PC-3 (cell line): ENCODE measurements at regions not wholly inside any gene's neighbourhood (a gene's known extent, or its start where the extent isn't known, plus 50 kb on each side); places are given as distances from the start of the nearest gene placed in this dataset.

ENCODE experiments used
- ATAC-seq: fragments of 200-7000 bp; cut with Tn5 transposase; 2 replicates; pipeline ENCODE4 v1.9.1; 2020; ENCODE audit warnings: mild to moderate bottlenecking, moderate library complexity
- BruUV-seq: library from RNA; stranded (reverse); fragments of 400-500 nt; replicated peaks from 2 replicates; lab custom pipeline; 2021; lab: Mats Ljungman, UMichigan
- CTCF ChIA-PET: fragments of 300-600 bp; sonication (Branson Sonifier 250); formaldehyde crosslinking; loops from one replicate; lab custom pipeline; 2022; ENCODE audit warnings: antibody characterized with exemption; lab: Charles Lee
- POLR2A ChIA-PET: fragments of 300-600 bp; sonication (Branson Sonifier 250); formaldehyde crosslinking; loops from one replicate; lab custom pipeline; 2022; ENCODE audit warnings: antibody characterized with exemption; ENCODE audit not compliant: unreplicated experiment; lab: Charles Lee
- DNase-seq: peaks from one replicate; pipeline ENCODE4 v3.0.0-alpha.2; 2015
- H2AFZ ChIP-seq: fragments of 300-600 bp; sonication (generic); 2 replicates; pipeline ENCODE4 v1.6.0; 2016; ENCODE audit warnings: antibody characterized with exemption, low read length
- H3F3A ChIP-seq: fragments of 300-600 bp; sonication (generic); one replicate; pipeline ENCODE4 v1.6.0; 2017; ENCODE audit warnings: antibody characterized with exemption, low read length, control low read depth, mild to moderate bottlenecking; ENCODE audit not compliant: unreplicated experiment
- H3K27ac ChIP-seq: fragments of 300-600 bp; sonication (generic); 2 replicates; pipeline ENCODE4 v1.5.1; 2016; ENCODE audit warnings: mild to moderate bottlenecking, low read length
- H3K27me3 ChIP-seq: fragments of 300-600 bp; sonication (generic); 2 replicates; pipeline ENCODE4 v1.6.1; 2016; ENCODE audit warnings: low read length, mixed read lengths
- H3K36me3 ChIP-seq: fragments of 300-600 bp; sonication (generic); 2 replicates; pipeline ENCODE4 v1.6.1; 2016; ENCODE audit warnings: low read depth, mixed run types, low read length, mixed read lengths
- H3K4me1 ChIP-seq: fragments of 300-600 bp; sonication (generic); 2 replicates; pipeline ENCODE4 v1.5.1; 2016; ENCODE audit warnings: low read length; ENCODE audit not compliant: insufficient read depth
- H3K4me2 ChIP-seq: fragments of 300-600 bp; sonication (generic); 2 replicates; pipeline ENCODE4 v1.6.0; 2016; ENCODE audit warnings: low read length
- H3K4me3 ChIP-seq: fragments of 300-600 bp; sonication (generic); 2 replicates; pipeline ENCODE4 v1.5.1; 2016; ENCODE audit warnings: mild to moderate bottlenecking, low read length, mixed read lengths
- H3K79me2 ChIP-seq: fragments of 300-600 bp; sonication (generic); 2 replicates; pipeline ENCODE4 v1.6.1; 2017; ENCODE audit warnings: low read length, mixed read lengths
- H3K9ac ChIP-seq: fragments of 300-600 bp; sonication (generic); 2 replicates; pipeline ENCODE4 v1.6.0; 2016; ENCODE audit warnings: mild to moderate bottlenecking, low read length
- H3K9me2 ChIP-seq: fragments of 300-600 bp; sonication (generic); replicated peaks from 2 replicates; pipeline ENCODE4 v1.6.1; 2016; ENCODE audit warnings: mixed run types, low read length, mixed read lengths
- H3K9me3 ChIP-seq: fragments of 300-600 bp; sonication (generic); 2 replicates; pipeline ENCODE4 v1.6.1; 2016; ENCODE audit warnings: low read length, mixed read lengths
- H4K20me1 ChIP-seq: fragments of 300-600 bp; sonication (generic); 2 replicates; pipeline ENCODE4 v1.6.1; 2016; ENCODE audit warnings: low read length, mixed read lengths
- CTCF ChIP-seq: fragments of 300-600 bp; sonication (generic); conservative IDR thresholded peaks from 2 replicates; pipeline ENCODE4 v1.5.1; 2017; ENCODE audit warnings: antibody characterized with exemption, low read depth, mild to moderate bottlenecking, low read length
- EZH2 ChIP-seq: fragments of 300-600 bp; sonication (generic); IDR thresholded peaks from one replicate; pipeline ENCODE4 v1.6.1; 2017; ENCODE audit warnings: antibody characterized with exemption, mild to moderate bottlenecking, low read length; ENCODE audit not compliant: unreplicated experiment
- EZH2phosphoT487 ChIP-seq: fragments of 300-600 bp; sonication (generic); IDR thresholded peaks from 2 replicates; pipeline ENCODE4 v1.6.1; 2018; ENCODE audit warnings: mild to moderate bottlenecking, antibody characterized with exemption, low read length, borderline replicate concordance
- intact Hi-C: fragments of 100-400 bp; cut with micrococcal nuclease; formaldehyde crosslinking; loops from 2 replicates; pipeline ENCODE4 v1.9.0; 2023

- no peak overlapping the region for H3K9ac ChIP-seq
- H3K9me3 ChIP-seq: no peaks in the 10 kb centered on the region
- ChIA-PET POLR2A (no interaction called here), CTCF (no interaction called here)
- no TSS peak for BruUV-seq
- H3K36me3 ChIP-seq: no peaks in the 10 kb centered on the region
- DNase-seq (no peak), ATAC-seq (no peak)
- TF ChIP-seq EZH2 (no peak), CTCF (no peak), EZH2phosphoT487 (no peak)
- H3F3A ChIP-seq: no peaks in the 10 kb centered on the region
- intact Hi-C loops: no loop called here
- no peaks in the 10 kb centered on the region for H3K27me3 ChIP-seq
- H3K4me3 ChIP-seq: no peak overlapping the region
- H4K20me1 ChIP-seq: no peaks in the 10 kb centered on the region
- H3K4me2 ChIP-seq: no peak overlapping the region
- H3K79me2 ChIP-seq: no peaks in the 10 kb centered on the region
- no peaks in the 10 kb centered on the region for H3K9me2 ChIP-seq
- no peak overlapping the region for H2AFZ ChIP-seq
- no peak overlapping the region for H3K27ac ChIP-seq
- H3K4me1 ChIP-seq: no peaks in the 10 kb centered on the region
These were observed 99.1 kb upstream of the CCL2 start for GRCh38 chr17:34155947-34156346.

GRCh38 chr17:34156401-34156740 lies 98.7 kb upstream of the CCL2 start:
- no peaks in the 10 kb centered on the region for H3K79me2 ChIP-seq
- no TSS peak for BruUV-seq
- H3K4me1 ChIP-seq: no peaks in the 10 kb centered on the region
- intact Hi-C loops: no loop called here
- H3K9ac ChIP-seq: no peak overlapping the region
- H3K9me2 ChIP-seq: no peaks in the 10 kb centered on the region
- H3F3A ChIP-seq: no peaks in the 10 kb centered on the region
- DNase-seq: no peak
- H3K27ac ChIP-seq: no peak overlapping the region
- TF ChIP-seq EZH2phosphoT487: no peak
- no peak for TF ChIP-seq CTCF
- TF ChIP-seq EZH2: no peak
- no peaks in the 10 kb centered on the region for H4K20me1 ChIP-seq
- no peak overlapping the region for H3K4me2 ChIP-seq
- no peaks in the 10 kb centered on the region for H3K27me3 ChIP-seq
- H3K36me3 ChIP-seq: no peaks in the 10 kb centered on the region
- CTCF ChIA-PET: no interaction called here
- no peak for ATAC-seq
- no peaks in the 10 kb centered on the region for H3K9me3 ChIP-seq
- POLR2A ChIA-PET: no interaction called here
- H3K4me3 ChIP-seq: no peak overlapping the region
- H2AFZ ChIP-seq: no peak overlapping the region

GRCh38 chr17:34156741-34157589 lies 98.1 kb upstream of the CCL2 start:
- Histone ChIP-seq H2AFZ (no peak overlapping the region), H3K79me2 (no peaks in the 10 kb centered on the region), H4K20me1 (no peaks in the 10 kb centered on the region), H3K9me3 (no peaks in the 10 kb centered on the region), H3K4me1 (no peaks in the 10 kb centered on the region), H3K9me2 (no peaks in the 10 kb centered on the region), H3K36me3 (no peaks in the 10 kb centered on the region), H3K9ac (no peak overlapping the region), H3K27ac (no peak overlapping the region), H3K27me3 (no peaks in the 10 kb centered on the region), H3F3A (no peaks in the 10 kb centered on the region), H3K4me3 (no peak overlapping the region), H3K4me2 (no peak overlapping the region)
- ChIA-PET POLR2A (no interaction called here), CTCF (no interaction called here)
- no TSS peak for BruUV-seq
- ATAC-seq: no peak
- intact Hi-C loops: no loop called here
- TF ChIP-seq CTCF (no peak), EZH2phosphoT487 (no peak), EZH2 (no peak)
- DNase-seq: no peak
